Lower leg skin (tissue), 4 donors: ENCODE measurements at regions not wholly inside any gene's neighbourhood (a gene's known extent, or its start where the extent isn't known, plus 50 kb on each side); places are given as distances from the start of the nearest gene placed in this dataset.
"Not testable (repeated sequence)": the region's sequence is repeated elsewhere in the genome, so short reads cannot be mapped to it uniquely, and the experiment has no call there.

Experiments used
- DNase-seq, 2 donors: peaks; one replicate each; pipeline ENCODE4 v3.0.0-alpha.2; 2019; ENCODE audit warnings: low spot score in 2 of 2
- H3K4me3 ChIP-seq: fragments of 200-600 bp; sonication (generic); 2 replicates; pipeline ENCODE4 v1.5.1; 2017; ENCODE audit warnings: mild to moderate bottlenecking, low read depth; ENCODE audit not compliant: poor library complexity, severe bottlenecking
- POLR2A ChIP-seq, 2 donors: fragments of 450-650 bp; IDR thresholded peaks; one replicate each; pipeline ENCODE4 v1.6.1; 2016 to 2017; ENCODE audit warnings: antibody characterized with exemption in 2 of 2, mild to moderate bottlenecking in 1 of 2, moderate library complexity in 1 of 2
- WGBS, 2 donors: methylation state at CpG; one replicate each; pipeline ENCODE4 v1.1.5; 2018; 5-methylcytosine and 5-hydroxymethylcytosine counted together
- intact Hi-C: fragments of 100-400 bp; cut with DNase I; formaldehyde crosslinking; loops from one replicate; pipeline ENCODE4 v1.15.0; 2023; ENCODE audit warnings: low total_unique reads
- TF ChIP-seq, protein P1 (sequence below), 3 donors: fragments of 450-650 bp; IDR thresholded peaks; one replicate each; pipeline ENCODE4 v1.5.1; 2016; ENCODE audit warnings: antibody characterized with exemption in 3 of 3, mild to moderate bottlenecking in 3 of 3, moderate library complexity in 2 of 3

DNA sequence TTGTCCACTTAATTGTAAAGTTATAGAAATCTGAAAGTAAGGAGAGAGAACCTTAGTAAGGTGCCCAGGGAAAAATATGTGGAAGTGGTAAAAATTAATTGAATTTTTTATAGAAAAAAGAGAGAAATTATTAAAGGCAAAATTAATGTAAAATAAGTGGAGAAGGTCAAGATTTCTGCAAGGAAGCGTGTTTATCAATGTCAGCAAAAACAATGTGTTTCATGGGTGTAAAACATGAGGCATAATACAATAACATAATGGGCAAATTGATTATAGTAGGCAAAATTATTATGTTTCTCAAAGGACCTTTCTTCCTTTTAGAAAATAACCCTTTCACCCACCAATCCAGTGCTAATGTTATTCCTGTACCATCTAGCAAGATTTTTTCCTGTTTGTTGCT, 1520.1 kb downstream of the REEP3 start:
- TF ChIP-seq, protein P1, sequence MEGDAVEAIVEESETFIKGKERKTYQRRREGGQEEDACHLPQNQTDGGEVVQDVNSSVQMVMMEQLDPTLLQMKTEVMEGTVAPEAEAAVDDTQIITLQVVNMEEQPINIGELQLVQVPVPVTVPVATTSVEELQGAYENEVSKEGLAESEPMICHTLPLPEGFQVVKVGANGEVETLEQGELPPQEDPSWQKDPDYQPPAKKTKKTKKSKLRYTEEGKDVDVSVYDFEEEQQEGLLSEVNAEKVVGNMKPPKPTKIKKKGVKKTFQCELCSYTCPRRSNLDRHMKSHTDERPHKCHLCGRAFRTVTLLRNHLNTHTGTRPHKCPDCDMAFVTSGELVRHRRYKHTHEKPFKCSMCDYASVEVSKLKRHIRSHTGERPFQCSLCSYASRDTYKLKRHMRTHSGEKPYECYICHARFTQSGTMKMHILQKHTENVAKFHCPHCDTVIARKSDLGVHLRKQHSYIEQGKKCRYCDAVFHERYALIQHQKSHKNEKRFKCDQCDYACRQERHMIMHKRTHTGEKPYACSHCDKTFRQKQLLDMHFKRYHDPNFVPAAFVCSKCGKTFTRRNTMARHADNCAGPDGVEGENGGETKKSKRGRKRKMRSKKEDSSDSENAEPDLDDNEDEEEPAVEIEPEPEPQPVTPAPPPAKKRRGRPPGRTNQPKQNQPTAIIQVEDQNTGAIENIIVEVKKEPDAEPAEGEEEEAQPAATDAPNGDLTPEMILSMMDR (IDR thresholded peaks at IDR 0.05) = no peak
- TF ChIP-seq POLR2A (IDR thresholded peaks at IDR 0.05) = no peak
- no peak for DNase-seq
- intact Hi-C loops = no loop called here
- no peak overlapping the region for H3K4me3 ChIP-seq
- WGBS, 2 donors = 78 to 86% methylated on average over 1 of the region's 1 CpG

DNA sequence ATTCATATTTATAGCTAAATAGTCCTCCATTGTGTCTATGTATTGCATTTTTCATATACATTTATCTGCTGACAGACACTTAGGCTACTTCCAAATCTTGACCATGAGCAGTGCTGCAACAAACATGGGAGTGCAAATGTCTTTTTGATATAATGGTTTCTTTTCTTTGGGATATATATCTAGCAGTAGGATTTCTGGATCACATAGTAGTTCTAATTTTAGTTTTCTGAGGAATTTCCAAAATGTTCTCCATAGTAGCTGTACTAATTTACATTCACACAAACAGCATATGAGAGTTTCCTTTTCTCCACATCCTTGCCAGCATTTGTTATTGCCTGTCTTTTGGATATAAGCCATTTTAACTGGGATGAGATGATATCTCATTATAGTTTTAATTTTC, 1521.3 kb downstream of the REEP3 start:
- TF ChIP-seq, protein P1 (IDR thresholded peaks at IDR 0.05) = no peak
- no peak for TF ChIP-seq POLR2A (IDR thresholded peaks at IDR 0.05)
- no peak overlapping the region for H3K4me3 ChIP-seq
- DNase-seq = no peak
- intact Hi-C loops = no loop called here

DNA sequence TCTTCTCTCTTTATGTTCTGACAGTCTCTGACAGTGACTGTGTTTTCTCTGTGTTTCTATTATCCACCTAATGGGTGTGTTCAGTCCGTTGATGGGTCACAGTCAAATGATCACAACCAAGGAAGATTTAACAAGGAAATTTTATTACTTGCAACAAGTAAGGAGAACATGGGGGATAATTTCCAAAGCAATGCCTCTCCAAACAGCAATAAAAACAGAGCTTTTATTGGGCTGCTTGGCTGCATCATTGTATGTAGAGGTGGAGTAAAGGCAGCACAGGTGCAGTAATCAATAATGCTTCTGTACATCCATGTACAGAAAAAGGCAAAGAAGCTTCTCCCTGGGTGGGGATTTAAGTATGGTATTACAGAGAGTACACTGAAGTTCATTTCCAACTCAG, 1525.6 kb downstream of the REEP3 start:
- WGBS, 2 donors = 47 to 52% methylated on average over 1 of the region's 1 CpG
- no peak overlapping the region for H3K4me3 ChIP-seq

DNA sequence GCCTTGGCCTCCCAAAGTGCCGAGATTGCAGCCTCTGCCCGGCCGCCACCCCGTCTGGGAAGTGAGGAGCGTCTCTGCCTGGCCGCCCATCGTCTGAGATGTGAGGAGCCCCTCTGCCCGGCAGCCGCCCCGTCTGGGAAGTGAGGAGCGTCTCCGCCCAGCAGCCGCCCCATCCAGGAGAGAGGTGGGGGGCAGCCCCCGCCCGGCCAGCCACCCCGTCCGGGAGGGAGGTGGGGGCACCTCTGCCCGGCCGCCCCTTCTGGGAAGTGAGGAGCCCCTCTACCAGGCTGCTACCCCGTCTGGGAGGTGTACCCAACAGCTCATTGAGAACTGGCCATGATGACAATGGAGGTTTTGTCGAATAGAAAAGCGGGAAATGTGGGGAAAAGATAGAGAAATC, 1530.9 kb downstream of the REEP3 start:
- DNase-seq, intact Hi-C loops, H3K4me3 ChIP-seq: not testable (repeated sequence)
- WGBS, 2 donors = 94 to 97% methylated on average over 9 to 16 of the region's 22 CpGs

More for the DNA sequence above, 1525.6 kb downstream of the REEP3 start:
- no peak for TF ChIP-seq POLR2A (IDR thresholded peaks at IDR 0.05)
- TF ChIP-seq, protein P1 (IDR thresholded peaks at IDR 0.05) = no peak
- intact Hi-C loops = no loop called here
- no peak for DNase-seq

DNA sequence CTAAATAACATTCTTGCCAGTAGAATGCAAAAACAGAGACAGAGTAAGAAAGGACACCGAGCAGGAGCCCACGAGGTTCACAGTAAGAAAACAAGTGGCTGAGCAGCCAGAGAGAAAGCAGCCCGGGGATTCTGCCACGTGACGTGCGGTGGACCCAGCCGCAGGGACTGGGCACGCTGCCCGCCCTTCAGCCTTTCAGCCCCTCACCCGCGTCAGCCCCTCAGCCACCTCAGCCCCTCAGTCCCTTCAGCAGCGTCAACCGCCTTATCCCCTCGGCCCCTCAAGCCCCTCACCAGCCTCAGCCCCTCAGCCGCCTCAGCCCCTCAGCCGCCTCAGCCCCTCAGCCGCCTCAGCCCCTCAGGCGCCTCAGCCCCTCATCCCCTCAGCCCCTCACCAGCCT, 1532.2 kb downstream of the REEP3 start:
- H3K4me3 ChIP-seq, intact Hi-C loops, DNase-seq: not testable (repeated sequence)
- WGBS, 2 donors = 93 to 96% methylated on average over 16 to 18 of the region's 18 CpGs

DNA sequence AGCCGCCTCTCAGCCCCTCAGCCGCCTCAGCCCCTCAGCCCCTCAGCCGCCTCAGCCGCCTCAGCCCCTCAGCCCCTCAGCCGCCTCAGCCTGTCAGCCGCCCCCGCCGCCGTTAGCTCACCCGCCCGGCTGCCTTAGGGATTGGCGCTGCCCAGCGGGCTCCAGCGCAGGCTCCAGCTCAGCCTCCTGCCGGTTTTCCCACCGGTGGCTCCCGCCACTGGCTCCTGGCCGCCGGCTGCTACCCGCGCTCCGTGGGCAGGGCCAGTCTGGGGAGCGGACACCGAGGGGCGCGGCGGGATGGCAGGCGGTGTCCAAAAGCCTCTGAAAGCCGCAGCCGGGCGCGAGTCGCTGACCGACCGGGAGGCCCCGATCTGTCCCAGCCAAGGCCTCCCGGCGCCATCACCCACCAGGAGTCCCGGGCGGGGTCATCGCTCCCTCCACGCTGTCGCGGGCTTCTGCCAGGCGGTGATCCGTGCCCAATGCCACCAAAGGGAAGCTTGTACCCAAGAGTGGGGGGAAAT, 1532.7 kb downstream of the REEP3 start:
- WGBS, 2 donors = 79 to 94% methylated on average over 41 of the region's 46 CpGs
- intact Hi-C loops = not testable (repeated sequence)

DNA sequence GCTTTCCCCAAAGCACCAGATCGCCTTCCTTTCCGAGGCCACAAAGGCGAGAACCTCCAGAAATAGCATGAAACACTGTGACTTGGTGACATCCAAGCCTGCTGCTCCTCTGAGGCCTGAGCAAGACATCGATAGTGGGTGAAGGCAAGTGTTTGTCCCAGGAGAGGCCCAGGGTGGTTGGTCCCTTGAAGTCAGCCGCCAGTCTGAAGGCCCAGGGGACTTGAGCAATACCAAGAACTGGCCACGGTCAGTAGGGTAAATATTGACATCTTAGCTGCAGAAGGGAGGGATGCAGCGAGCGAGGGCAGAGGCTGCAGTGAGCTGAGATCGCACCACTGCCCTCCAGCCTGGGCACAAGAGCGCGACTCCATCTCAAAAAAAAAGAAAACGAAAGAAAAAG, 1533.5 kb downstream of the REEP3 start:
- intact Hi-C loops, DNase-seq, H3K4me3 ChIP-seq: not testable (repeated sequence)
- WGBS, 2 donors = 94 to 96% methylated on average over 11 to 12 of the region's 12 CpGs

More for the DNA sequence above, 1532.7 kb downstream of the REEP3 start:
- DNase-seq, H3K4me3 ChIP-seq: not testable (repeated sequence)

DNA sequence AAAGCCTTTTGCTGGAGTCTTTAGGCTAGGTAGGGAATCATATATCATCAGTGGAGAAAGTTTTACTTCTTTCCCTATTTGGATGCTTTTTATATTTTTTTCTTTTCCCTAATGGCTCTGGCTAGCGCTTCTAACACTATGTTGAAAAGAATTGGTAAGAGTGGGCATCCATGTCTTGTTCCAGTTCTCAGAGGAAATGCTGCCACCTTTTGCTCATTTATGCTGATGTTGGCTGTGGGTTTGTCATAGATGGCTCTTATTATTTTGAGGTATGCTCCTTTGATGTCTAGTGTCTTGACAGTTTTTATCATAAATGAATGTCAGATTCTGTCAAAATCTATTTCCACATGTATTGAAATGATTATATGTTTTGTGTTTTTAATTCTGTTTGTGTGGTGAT, 1544.1 kb downstream of the REEP3 start:
- no peak for DNase-seq
- 81 to 93% methylated on average over 1 of the region's 1 CpG for WGBS, 2 donors
- TF ChIP-seq, protein P1 (IDR thresholded peaks at IDR 0.05) = no peak
- TF ChIP-seq POLR2A (IDR thresholded peaks at IDR 0.05) = no peak
- no peak overlapping the region for H3K4me3 ChIP-seq
- intact Hi-C loops = no loop called here
